ENCODE measurements at regions not wholly inside any gene's neighbourhood (a gene's known extent, or its start where the extent isn't known, plus 50 kb on each side); places are given as distances from the start of the nearest gene placed in this dataset.

DNA sequence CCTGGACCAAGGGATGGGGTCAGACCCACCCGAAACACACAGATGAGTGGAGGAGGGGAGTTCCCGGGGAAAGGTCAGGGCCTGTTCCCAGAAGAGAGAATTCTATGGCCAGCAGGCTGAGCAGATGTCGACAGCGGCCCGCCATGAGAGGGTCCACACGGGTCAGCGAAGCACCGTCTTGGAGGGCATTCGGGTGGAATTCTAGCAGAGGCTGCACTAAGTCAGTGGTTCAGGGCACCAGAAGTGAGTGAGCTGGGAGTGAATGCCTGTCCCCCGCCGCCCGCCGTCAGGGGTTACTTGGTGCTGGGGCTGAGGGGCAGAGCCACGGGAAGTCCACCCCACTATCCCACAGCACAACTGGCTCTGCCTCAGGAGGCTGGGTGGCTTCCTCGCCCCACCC lies 96.2 kb upstream of the VSTM2B start:
- DNase-seq = no peak

GRCh38 chr19:29431332-29431731 lies 94.5 kb upstream of the VSTM2B start:
- no peak for DNase-seq

GRCh38 chr19:29432677-29433076 lies 93.1 kb upstream of the VSTM2B start:
- no peak for DNase-seq

DNA sequence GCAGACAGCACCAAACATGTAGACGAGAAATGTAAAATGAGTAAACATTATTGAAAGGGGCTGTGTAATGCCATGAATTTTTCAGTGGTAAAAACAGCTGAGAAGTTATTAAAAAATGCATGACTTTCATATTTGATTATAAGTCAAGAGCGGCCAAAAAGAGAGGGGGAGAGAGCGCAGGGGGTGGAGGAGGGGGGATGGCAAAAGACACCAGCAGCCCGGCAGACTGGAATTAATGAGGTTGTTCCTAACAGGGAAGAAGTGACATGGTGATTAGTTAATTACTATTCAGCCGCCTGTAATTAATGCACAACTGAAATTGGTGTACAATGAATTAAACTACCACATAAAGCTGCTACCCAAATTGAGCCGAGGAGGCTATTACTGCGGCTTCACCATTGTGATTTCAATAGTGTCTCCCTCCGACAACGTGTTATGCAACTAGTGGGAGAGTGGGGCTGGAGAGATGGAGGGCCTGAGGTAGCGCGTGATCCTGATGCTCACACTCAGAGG lies 89.1 kb upstream of the VSTM2B start:
- DNase-seq = no peak

- DNase-seq = no peak
Measured at GRCh38 chr19:29439021-29439420, 86.8 kb upstream of the VSTM2B start.

- DNase-seq = no peak
Measured at GRCh38 chr19:29439688-29440550, 85.9 kb upstream of the VSTM2B start.

GRCh38 chr19:29442094-29442493 lies 83.7 kb upstream of the VSTM2B start:
- no peak for DNase-seq

GRCh38 chr19:29442910-29443309 lies 82.9 kb upstream of the VSTM2B start:
- DNase-seq = no peak

GRCh38 chr19:29445246-29445645 lies 80.5 kb upstream of the VSTM2B start:
- no peak for DNase-seq

DNA sequence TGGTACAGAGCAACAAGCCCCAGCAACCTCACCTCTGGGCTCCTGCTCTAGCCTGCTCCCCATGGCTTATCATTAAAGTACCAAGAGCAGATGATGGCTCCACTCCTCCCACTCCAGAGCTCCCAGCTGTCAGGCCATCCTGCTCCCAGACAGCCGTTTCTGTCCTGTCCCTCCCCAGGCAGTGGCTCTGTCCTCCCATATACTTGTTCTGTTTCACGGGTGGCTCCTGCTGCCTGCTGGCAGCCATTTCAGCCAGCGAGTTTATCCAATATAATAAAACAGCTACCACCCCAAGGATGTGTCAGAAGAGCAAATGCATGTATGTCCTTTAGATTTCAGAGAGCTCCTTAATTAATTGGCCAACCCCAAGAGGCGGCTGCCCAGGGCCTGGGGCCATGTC lies 79.4 kb upstream of the VSTM2B start:
- no peak for DNase-seq

DNA sequence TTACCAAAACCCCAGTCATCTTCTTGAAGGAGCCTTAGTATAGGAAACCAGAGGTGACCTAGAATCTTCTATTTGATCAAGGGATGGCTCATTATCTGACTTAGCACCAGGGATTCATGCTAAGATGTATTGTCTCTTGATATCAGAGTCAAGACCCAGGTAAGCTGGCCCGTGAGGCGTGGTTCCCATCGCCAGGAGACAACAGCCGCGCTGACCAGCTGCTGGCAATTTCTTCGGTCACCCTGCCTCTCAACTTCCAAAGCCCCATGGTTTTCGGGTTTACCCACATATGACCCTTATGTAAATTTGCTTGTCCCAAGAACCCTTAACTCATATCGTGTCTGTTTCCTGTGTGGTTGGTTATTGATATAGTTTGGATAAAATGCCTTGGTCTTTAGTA lies 77.7 kb upstream of the VSTM2B start:
- no peak for DNase-seq

DNA sequence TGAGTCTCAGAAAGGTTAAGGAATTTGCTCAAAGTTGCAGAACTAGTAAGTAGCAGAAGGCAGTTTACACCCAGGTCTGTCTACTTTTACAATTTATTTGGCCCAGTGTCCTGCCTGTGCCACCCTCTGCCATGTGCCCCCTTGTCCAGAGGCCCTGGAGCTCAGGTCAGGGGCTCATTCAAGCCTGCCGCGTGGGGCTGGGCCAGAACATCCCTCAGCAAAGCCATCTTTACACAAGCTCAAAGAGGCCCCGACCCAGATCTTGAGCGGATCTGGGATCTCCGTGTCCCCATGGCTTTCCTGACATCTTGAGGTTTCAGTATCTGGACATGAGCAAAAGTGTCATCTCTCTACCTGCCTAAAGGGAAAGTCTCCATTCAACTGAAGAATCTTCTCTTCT lies 76.4 kb upstream of the VSTM2B start:
- DNase-seq = no peak

- no peak for DNase-seq
Measured at GRCh38 chr19:29450306-29450705, 75.5 kb upstream of the VSTM2B start.

DNA sequence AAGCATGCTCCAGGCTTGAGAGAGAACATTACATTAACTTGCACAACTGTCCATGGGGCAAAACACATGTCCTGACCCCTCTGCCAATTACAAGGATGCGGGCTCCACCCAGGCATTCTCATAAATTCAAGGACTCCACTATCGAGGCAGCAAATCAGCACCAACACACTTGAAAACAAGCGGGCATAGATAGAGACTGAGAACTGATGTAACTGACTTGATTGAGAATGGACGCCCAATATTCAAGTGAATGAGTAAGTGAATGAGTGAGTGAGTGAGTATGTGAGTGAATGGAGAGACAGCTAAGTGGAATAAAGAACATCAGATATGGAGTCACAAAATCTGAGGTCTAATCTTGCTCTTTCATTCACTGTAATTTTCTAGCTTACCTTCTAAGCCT lies 75.0 kb upstream of the VSTM2B start:
- no peak for DNase-seq

- DNase-seq = no peak
Measured at GRCh38 chr19:29454109-29454508, 71.7 kb upstream of the VSTM2B start.

DNA sequence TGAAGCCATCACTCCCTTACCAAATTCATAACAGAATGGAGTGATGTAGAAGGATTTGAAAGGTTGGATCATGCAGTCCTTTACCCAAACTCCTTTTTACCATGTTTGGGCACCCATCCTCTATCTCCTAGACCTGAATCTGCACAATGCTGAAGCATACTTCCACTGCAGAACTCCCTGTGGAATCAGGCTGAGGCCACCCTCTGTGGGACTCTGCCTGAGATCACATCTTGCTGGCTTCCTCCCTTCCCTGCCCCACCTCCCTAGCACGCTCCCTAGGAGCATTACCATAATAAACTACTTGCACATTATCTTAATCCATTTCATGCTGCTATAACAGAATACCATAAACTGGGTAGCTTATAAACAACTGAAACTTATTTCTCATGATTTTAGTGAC lies 68.4 kb upstream of the VSTM2B start:
- no peak for DNase-seq

DNA sequence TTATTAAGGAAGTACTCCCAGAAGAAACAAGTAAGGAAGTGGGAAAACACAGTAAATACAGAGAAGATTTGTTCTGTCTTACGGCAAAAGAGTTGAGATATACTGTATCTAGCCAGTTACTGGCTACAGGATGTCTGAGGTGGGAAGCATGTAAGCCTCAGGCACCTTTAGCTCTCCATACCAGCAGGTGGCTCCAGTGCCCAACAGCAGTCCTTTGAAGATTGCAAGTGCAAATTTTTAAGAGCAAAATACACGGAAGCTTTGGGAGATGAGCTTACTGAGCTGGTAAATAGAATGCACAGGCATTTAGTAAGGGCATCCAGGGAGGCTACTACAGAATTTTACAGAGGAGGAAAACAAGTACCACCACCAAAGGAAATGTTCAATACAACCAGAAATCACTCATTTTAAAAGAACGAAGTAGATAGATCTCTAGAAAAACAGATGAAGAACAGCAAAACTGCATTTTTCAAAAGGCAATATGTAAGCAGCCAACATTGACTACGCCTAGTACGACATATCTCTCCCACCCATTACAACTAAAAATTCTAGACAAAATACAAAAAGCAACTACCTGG lies 57.9 kb upstream of the VSTM2B start:
- DNase-seq = no peak

GRCh38 chr19:29475469-29475868 lies 50.3 kb upstream of the VSTM2B start:
- DNase-seq = no peak

Measured in right kidney (tissue), 1 donor.